H9 (cell line): ENCODE measurements at regions not wholly inside any gene's neighbourhood (a gene's known extent, or its start where the extent isn't known, plus 50 kb on each side); places are given as distances from the start of the nearest gene placed in this dataset.

ENCODE experiments used
- DNase-seq: peaks from one replicate; pipeline ENCODE4 v3.0.0-alpha.2; 2017
- H2AFZ ChIP-seq: one replicate; pipeline ENCODE4 v1.6.1; 2013; ENCODE audit warnings: mild to moderate bottlenecking, low read length, control low read depth, moderate library complexity
- H2AK5ac ChIP-seq: 2 replicates; pipeline ENCODE4 v1.6.1; 2013; ENCODE audit warnings: low read length, control low read depth, mixed read lengths; ENCODE audit not compliant: insufficient read length
- H2BK120ac ChIP-seq: one replicate; pipeline ENCODE4 v1.6.1; 2013; ENCODE audit warnings: low read depth, mild to moderate bottlenecking, low read length, control low read depth, inconsistent platforms; ENCODE audit not compliant: poor library complexity, severe bottlenecking
- H2BK12ac ChIP-seq: 2 replicates; pipeline ENCODE4 v1.6.1; 2013; ENCODE audit warnings: low read length, control low read depth, mixed read lengths, low read depth; ENCODE audit not compliant: insufficient read length
- H2BK15ac ChIP-seq: 2 replicates; pipeline ENCODE4 v1.6.1; 2013; ENCODE audit warnings: low read depth, low read length, control low read depth
- H2BK20ac ChIP-seq: one replicate; pipeline ENCODE4 v1.6.1; 2013; ENCODE audit warnings: low read depth, mild to moderate bottlenecking, low read length, control low read depth, inconsistent platforms; ENCODE audit not compliant: poor library complexity, severe bottlenecking
- H2BK5ac ChIP-seq: 2 replicates; pipeline ENCODE4 v1.6.1; 2013; ENCODE audit warnings: low read length, control low read depth, mixed read lengths; ENCODE audit not compliant: insufficient read length
- H3K14ac ChIP-seq: 2 replicates; pipeline ENCODE4 v1.6.1; 2013; ENCODE audit warnings: low read length, control low read depth; ENCODE audit not compliant: insufficient read depth
- H3K18ac ChIP-seq: 2 replicates; pipeline ENCODE4 v1.6.1; 2013; ENCODE audit warnings: low read depth, mild to moderate bottlenecking, mixed read lengths, low read length, control low read depth; ENCODE audit not compliant: insufficient read length
- H3K23ac ChIP-seq: 2 replicates; pipeline ENCODE4 v1.6.1; 2013; ENCODE audit warnings: low read length, control low read depth, mixed read lengths, low read depth; ENCODE audit not compliant: insufficient read length
- H3K23me2 ChIP-seq: 2 replicates; pipeline ENCODE4 v1.6.1; 2013; ENCODE audit warnings: low read depth, mild to moderate bottlenecking, mixed read lengths, low read length, control low read depth; ENCODE audit not compliant: insufficient read length, poor library complexity, severe bottlenecking
- H3K27ac ChIP-seq: 2 replicates; pipeline ENCODE4 v1.5.1; 2013; ENCODE audit warnings: low read length, control low read depth, mixed read lengths, low read depth; ENCODE audit not compliant: insufficient read length
- H3K27me3 ChIP-seq: 2 replicates; pipeline ENCODE4 v1.6.1; 2013; ENCODE audit warnings: low read length, control low read depth, inconsistent platforms; ENCODE audit not compliant: insufficient read depth
- H3K4ac ChIP-seq: 2 replicates; pipeline ENCODE4 v1.6.1; 2013; ENCODE audit warnings: low read depth, mild to moderate bottlenecking, control low read depth, inconsistent platforms, low read length, moderate library complexity
- H3K4me1 ChIP-seq: 2 replicates; pipeline ENCODE4 v1.6.1; 2013; ENCODE audit warnings: low read length, control low read depth, inconsistent platforms; ENCODE audit not compliant: insufficient read depth
- H3K4me2 ChIP-seq: 2 replicates; pipeline ENCODE4 v1.6.1; 2013; ENCODE audit warnings: low read length, control low read depth, mixed read lengths; ENCODE audit not compliant: insufficient read length, insufficient read depth
- H3K56ac ChIP-seq: 2 replicates; pipeline ENCODE4 v1.6.1; 2013; ENCODE audit warnings: low read depth, mild to moderate bottlenecking, mixed read lengths, low read length, control low read depth; ENCODE audit not compliant: insufficient read length
- H3K79me1 ChIP-seq: 2 replicates; pipeline ENCODE4 v1.6.1; 2013; ENCODE audit warnings: low read depth, mild to moderate bottlenecking, moderate library complexity, low read length, control low read depth, inconsistent platforms; ENCODE audit not compliant: insufficient read depth, poor library complexity, severe bottlenecking
- H3K79me2 ChIP-seq: 2 replicates; pipeline ENCODE4 v1.6.1; 2013; ENCODE audit warnings: low read length, control low read depth, inconsistent platforms; ENCODE audit not compliant: insufficient read depth
- H3K9ac ChIP-seq: 2 replicates; pipeline ENCODE4 v1.6.1; 2013; ENCODE audit warnings: low read length, control low read depth, mixed read lengths; ENCODE audit not compliant: insufficient read length; ENCODE audit errors: extremely low read depth
- H3K9me3 ChIP-seq: one replicate; pipeline ENCODE4 v1.6.1; 2013; ENCODE audit warnings: low read depth, low read length, inconsistent platforms; ENCODE audit not compliant: control insufficient read depth
- H3T11ph ChIP-seq: one replicate; pipeline ENCODE4 v1.6.1; 2013; ENCODE audit warnings: mild to moderate bottlenecking, low read length, control low read depth, inconsistent platforms
- H4K20me1 ChIP-seq: one replicate; pipeline ENCODE4 v1.6.1; 2013; ENCODE audit not compliant: control insufficient read depth, insufficient read length, insufficient read depth
- H4K5ac ChIP-seq: 2 replicates; pipeline ENCODE4 v1.6.1; 2013; ENCODE audit warnings: low read depth, mild to moderate bottlenecking, mixed read lengths, low read length, control low read depth; ENCODE audit not compliant: insufficient read length
- H4K8ac ChIP-seq: replicated peaks from 2 replicates; pipeline ENCODE4 v1.6.1; 2013; ENCODE audit warnings: low read length, control low read depth, mixed read lengths, low read depth; ENCODE audit not compliant: insufficient read length
- H4K91ac ChIP-seq: 2 replicates; pipeline ENCODE4 v1.6.1; 2013; ENCODE audit warnings: low read depth, mild to moderate bottlenecking, moderate library complexity, mixed read lengths, low read length, control low read depth; ENCODE audit not compliant: insufficient read length
- H3K27ac Mint-ChIP-seq, 3 experiments: 2 replicates in 2 of 3; 3 replicates in 1 of 3; pipeline ENCODE4 v1.8.0; 2020 to 2021; ENCODE audit warnings: mixed read lengths in 3 of 3, mild to moderate bottlenecking in 1 of 3, moderate library complexity in 1 of 3
- H3K27me3 Mint-ChIP-seq: 2 replicates; pipeline ENCODE4 v1.8.0; 2021; ENCODE audit warnings: low read depth, mild to moderate bottlenecking, moderate library complexity, mixed read lengths
- H3K36me3 Mint-ChIP-seq, 3 experiments: 2 replicates in 2 of 3; 3 replicates in 1 of 3; pipeline ENCODE4 v1.8.0; 2020 to 2021; ENCODE audit warnings: low read depth in 3 of 3, mixed read lengths in 3 of 3; ENCODE audit not compliant: insufficient read depth in 1 of 3
- H3K4me1 Mint-ChIP-seq, 2 experiments: 2 replicates each; pipeline ENCODE4 v1.8.0; 2020; ENCODE audit warnings: mixed read lengths in 2 of 2
- H3K4me3 Mint-ChIP-seq, 2 experiments: 2 replicates in 1 of 2; 3 replicates in 1 of 2; pipeline ENCODE4 v1.8.0; 2020 to 2021; ENCODE audit warnings: mild to moderate bottlenecking in 2 of 2, mixed read lengths in 2 of 2, moderate library complexity in 1 of 2
- H3K9me3 Mint-ChIP-seq, 2 experiments: 2 replicates in 1 of 2; 3 replicates in 1 of 2; pipeline ENCODE4 v1.8.0; 2020; ENCODE audit warnings: mild to moderate bottlenecking in 2 of 2, mixed read lengths in 2 of 2, moderate library complexity in 1 of 2
- CTCF ChIP-seq: fragments of 200-600 bp; sonication (generic); conservative IDR thresholded peaks from 3 replicates; pipeline ENCODE4 v1.8.0; 2021; ENCODE audit warnings: antibody characterized with exemption, mild to moderate bottlenecking
- whole genome bisulfite sequencing: extraction: QIAGEN DNeasy Blood & Tissue Kit; methylation state at CpG from one replicate; pipeline ENCODE4 v1.1.7; 2013; ENCODE audit warnings: missing lambda C conversion rate, low lambda C conversion rate, mixed read lengths; ENCODE audit not compliant: insufficient read length; ENCODE audit errors: extremely low coverage; 5-methylcytosine and 5-hydroxymethylcytosine counted together

GRCh38 chr21:20551939-20552338 lies 446.3 kb upstream of the NCAM2 start:
- no peaks in the 10 kb centered on the region for H3K4me1 ChIP-seq
- no peaks in the 10 kb centered on the region for H3K36me3 Mint-ChIP-seq

More at GRCh38 chr21:20551939-20552338, 446.3 kb upstream of the NCAM2 start:
- Histone ChIP-seq H3K9ac (no peak overlapping the region), H3K27ac (no peak overlapping the region), H2BK120ac (no peak overlapping the region), H3K79me2 (no peaks in the 10 kb centered on the region), H3K4me2 (no peak overlapping the region), H3K27me3 (no peaks in the 10 kb centered on the region), H4K91ac (no peak overlapping the region), H2BK15ac (no peak overlapping the region), H3K23me2 (no peaks in the 10 kb centered on the region), H3K14ac (no peak overlapping the region), H2BK20ac (no peak overlapping the region), H3K56ac (no peak overlapping the region), H3T11ph (no peak overlapping the region), H4K5ac (no peak overlapping the region), H3K4ac (no peak overlapping the region), H4K8ac (no peak overlapping the region), H2BK5ac (no peak overlapping the region), H3K9me3 (no peaks in the 10 kb centered on the region), H3K23ac (no peak overlapping the region), H3K18ac (no peak overlapping the region), H4K20me1 (no peaks in the 10 kb centered on the region), H2AK5ac (no peak overlapping the region), H2BK12ac (no peak overlapping the region), H3K79me1 (no peaks in the 10 kb centered on the region), H2AFZ (no peak overlapping the region)
- peaks cover 3 to 5% of the 10 kb centered on the region in 2 experiments; a peak in 1 of 4 replicates for H3K4me1 Mint-ChIP-seq
- no peak for DNase-seq
- H3K27me3 Mint-ChIP-seq: no peaks in the 10 kb centered on the region
- H3K9me3 Mint-ChIP-seq: no peaks in the 10 kb centered on the region
- no peak overlapping the region for H3K27ac Mint-ChIP-seq
- no peak overlapping the region for H3K4me3 Mint-ChIP-seq
- TF ChIP-seq CTCF: no peak
- no CpG with 5 or more reads among the region's 1 CpG for WGBS
